ENCODE measurements at regions not wholly inside any gene's neighbourhood (a gene's known extent, or its start where the extent isn't known, plus 50 kb on each side); places are given as distances from the start of the nearest gene placed in this dataset.

DNA sequence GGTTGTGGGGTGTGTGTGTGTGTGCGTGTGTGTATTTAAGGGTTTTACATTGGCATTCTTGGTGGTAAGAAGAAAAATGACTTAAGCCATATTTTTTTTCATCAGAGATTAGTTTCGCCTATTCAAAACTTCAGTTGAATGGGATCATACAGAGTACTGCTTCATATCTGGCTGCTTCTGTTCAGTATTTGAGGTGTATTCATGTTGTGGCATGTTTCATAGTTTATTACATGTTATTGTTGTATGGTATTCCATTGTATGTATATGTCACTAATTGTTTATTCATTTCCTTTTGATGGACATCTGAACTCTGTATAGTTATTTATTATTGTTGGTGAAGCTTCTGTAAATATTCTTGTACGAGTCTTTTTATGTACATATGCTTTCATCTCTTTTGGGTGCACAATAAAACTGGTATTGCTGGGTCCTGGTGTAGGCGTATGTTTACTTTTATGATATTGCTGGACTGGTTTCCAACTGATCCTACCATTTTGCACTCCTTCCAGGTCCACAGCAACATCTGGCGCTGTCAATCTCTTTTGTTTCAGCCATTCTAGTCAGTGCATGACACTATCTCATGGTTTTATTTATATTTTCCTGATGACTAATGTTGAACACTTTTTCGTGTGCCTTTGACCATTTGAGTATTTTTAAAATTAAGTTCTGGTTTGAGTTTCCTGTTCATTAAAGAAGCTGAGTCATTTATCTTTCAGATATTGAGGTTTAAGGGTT, 77.4 kb upstream of the MAF start:
- DNase-seq = no peak

DNA sequence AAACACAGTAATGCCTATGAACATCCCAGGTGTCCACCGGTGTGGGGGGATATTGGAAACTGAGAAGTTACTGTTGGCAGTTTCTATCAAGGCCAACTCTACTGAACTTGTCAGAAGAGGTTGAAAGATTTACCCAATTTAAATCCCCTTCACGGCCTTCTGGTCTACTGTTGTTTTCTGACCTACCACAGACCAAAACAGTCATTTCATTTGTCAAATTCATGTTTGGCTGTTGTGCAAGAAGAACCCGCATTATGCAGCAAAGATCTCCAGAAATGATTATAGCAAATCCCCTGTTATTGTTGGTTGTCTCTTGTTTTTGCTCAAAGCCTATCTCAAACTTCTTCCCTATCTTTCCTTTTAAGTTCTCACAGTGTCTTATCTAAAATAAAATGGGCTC, 73.1 kb upstream of the MAF start:
- DNase-seq = no peak

DNA sequence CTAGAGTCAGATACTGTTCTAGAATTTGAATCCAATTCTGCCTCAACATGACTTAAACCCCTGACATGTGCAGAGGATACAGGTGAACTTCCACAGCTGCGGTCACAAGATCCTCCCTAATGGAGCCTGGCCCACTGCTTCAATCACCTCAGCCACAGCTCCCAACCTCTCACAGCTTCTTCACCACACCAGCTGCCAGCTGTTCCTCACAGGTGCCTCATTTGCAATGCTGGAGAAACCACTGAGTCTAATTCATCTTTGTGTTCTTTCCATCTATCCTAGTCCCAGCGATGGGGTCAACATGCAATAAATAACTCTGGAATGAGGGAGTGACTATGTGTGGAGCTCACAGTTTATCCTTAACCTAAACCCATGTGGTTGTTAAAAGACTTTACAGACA, 72.0 kb upstream of the MAF start:
- DNase-seq = no peak

DNA sequence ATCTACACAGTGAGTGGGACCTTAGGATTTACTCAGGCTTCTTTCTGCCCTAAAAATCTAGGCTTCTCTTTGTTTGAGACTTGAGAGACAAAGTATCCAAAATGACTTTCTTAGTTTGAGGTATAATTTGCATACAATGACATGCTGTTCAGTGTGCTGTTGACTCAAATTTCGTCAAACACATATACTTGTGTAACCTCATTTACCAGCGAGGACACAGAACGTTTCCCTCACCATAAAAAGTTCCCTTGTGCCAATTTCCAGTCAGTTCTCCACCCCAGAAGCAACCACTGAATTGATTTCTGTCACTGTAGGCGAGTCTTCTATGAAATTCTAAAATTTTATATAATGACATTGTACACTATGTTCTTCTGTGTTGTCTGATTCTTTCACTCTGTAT, 68.0 kb upstream of the MAF start:
- DNase-seq = no peak

DNA sequence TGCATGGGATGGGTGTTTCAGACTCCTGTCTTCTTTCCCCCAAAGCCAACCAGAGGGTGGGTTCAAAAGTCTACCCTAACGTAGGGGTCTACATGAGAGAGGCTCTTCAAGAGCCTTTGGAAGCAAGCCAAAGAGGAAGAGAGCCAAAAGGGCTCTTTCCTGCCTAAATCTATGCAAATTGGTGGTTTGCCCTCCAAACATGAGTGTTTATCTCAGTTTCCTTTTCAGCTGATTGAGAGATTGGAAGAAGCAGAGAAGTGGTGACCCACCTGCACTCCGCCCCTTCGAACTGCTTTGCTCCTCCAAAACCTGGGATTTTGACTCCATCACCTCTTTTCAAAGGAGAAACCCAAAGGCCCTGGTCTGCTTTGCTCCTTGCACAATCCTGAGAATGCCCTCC, 65.4 kb upstream of the MAF start:
- DNase-seq = no peak

DNA sequence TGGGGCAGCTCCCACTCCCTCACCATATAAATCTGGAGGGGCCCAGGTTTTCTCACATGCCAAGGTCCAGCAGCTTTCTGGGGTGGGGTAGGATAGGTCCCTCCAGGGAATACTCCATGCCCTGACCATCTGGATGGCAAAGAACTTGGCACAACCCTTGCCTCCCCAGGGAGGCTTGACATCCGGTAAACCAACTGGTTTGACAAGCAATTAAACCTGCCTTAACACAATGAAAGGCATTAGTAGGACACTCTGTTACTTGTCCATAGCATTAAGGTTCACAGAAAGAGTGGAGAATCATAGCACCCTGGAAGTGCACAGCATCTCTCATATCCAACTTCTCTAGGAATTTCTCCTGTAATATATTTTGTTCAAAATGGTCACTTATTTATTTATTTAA, 63.9 kb upstream of the MAF start:
- no peak for DNase-seq

DNA sequence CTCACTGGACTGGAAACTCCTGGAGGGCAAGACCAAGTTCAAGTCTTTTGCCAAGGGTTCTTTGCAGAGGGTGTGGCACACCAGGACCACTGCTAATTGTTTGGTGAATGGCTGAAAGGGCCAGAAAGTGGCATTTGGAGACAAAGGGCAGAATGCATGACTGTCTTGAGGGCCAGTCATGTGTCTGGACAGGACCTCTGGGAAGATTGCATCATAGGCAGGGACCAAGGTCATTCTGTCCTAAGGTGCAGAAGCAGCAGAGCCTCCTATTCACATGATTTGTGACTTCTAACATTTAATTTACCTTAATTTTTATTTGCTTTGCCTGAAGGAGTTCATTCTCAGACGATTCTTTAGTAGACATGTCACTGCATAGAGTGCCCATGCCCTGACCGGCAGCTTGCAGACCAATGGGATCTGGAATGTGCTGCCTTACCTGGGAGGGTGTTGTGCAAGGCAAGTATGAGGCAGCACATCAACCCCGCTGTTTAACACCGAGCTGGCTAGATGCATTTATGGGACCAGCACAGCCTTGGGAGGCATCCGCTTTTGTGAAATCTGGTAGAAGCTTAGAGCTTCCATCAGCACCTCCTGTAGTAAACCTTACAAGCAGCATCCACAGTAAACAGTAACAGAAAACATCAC, 62.3 kb upstream of the MAF start:
- DNase-seq = no peak

DNA sequence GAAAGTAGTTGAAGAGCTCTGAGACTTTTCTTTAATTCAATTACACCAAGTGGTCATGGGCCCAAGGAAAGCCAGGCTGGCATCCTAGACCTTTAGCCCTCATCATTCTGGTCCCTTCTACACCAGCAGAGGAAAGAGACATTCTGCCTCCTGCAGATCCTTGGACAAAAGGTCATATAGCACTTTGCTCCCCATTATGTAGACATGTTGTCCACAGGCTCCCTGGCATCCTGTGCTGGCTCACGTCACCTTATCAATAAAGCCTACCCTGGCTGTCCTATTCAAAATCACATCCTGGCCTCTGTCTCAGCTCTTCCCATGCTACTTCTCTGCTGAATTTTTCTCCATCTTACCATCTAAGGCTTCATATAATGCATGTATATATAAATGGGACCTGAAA, 61.6 kb upstream of the MAF start:
- DNase-seq = no peak

DNA sequence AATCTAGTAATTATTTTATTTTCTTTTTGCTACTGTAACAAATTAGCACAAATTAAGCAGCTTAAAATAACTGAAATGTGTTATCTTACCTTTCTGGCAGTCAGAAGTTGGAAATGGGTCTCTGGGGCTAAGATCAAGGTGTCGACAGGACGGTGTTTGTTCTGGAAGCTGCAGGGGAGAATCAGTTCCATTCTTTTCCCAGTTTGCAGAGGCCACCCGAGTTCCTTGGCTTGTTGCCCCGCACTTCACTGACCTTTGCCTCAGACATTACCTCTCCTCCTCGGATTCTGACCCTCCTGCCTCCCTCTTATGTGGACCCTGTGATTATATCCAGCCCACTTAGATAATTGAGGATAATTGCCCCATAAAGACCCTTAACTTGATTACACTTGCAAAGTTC, 61.0 kb upstream of the MAF start:
- DNase-seq = no peak

DNA sequence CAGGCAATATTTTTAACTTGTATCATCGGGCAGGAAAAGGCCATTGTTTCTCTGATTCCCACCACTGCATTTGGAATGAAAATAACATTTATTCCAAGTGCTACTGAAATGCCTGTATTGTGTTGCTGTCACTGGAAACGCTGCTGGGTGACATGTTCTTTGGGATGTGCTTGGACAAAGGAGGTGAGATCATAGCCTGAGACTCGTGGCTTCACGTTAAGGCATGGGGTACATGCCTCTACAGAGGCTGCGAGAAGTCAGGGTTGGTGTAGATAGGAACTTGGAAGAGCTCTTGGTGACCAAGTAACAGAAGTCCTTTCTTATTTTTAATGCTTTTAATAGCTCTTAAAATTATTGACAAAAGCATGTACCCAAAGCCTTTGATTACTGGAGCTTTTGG, 58.8 kb upstream of the MAF start:
- DNase-seq = no peak

DNA sequence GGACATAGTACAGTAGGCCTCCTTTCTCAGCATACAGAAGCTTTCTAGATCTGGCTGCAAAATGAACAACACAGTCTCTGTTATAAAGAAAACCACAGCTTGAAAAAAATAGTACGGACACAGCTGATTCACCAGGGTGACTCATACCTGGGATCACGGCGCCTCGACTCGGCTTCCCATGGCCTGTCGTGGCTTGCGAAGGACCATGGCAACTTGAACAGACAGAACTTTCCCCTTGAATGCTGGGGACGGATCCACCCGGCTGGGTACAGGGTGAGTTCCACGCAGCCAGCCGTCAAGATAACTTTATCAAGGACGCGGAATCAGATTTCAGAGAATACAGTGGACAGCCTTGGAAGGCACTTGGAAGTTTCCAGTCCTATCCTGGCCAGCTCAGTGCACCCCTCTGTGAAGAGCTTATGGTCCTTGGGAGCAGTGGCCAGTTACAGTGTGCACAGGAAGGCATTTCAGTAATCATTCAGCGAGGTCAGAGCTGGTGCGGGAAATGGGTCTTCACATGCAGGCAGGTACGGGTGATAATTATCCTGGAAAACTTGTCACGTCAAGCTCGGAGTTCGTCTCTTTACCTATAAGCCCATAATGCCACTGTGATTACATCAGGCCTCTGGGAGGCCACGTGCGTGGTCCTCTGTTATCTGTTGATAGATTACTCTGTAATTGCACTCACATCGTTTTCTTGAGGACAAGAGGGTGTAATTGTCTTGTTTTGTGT, 57.9 kb upstream of the MAF start:
- no peak for DNase-seq

DNA sequence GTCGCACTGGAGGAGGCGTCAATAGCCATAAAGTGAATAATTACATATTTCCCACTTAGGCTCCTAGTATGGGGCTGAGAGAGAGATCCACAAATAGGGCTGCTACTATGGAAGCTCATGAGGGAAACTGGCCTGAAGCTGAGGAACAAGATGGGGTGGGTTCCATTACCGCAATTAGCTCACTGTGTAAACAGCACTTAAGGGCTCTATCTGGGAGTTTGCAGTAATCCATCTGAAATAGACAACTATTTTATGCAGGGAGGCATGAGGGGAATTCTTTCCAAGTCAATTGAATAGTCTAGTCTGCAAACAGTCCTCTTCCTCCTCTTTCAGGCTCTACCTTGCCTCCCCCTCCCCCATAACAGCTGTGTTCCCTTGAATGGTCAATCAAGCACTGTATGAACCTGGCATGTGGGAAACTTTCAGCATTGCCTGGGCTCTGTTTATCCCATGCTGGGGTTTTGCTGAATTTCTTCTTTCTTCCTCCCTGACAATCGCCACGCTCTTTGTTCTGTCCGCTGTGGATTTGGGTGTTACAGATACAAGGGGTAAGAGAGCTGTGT, 56.1 kb upstream of the MAF start:
- no peak for DNase-seq

DNA sequence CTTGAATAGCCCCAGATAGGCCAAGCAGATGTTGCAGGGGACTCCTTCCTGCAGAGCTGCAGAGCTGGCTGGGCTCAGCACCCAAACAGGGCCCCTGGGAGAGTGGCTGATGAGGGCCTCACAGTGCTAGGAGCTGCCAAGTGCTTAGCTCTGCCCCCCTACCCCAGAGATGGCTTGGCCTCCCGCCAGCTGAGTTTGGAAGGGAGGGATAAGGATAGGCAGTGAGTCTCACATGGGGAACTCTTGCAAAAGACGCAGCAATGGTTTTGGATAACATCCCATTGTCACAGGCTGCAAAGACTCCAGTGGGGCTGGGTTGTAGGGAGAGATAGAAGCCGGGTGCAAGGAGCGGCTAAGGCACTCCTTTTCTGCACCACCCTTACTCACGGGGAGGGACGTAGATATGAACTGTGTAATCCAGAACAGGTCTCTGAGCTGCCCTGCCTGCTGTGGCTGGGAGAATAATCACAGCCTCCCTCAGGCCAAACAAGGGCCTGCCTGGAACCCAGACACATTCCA, 52.9 kb upstream of the MAF start:
- DNase-seq = no peak

DNA sequence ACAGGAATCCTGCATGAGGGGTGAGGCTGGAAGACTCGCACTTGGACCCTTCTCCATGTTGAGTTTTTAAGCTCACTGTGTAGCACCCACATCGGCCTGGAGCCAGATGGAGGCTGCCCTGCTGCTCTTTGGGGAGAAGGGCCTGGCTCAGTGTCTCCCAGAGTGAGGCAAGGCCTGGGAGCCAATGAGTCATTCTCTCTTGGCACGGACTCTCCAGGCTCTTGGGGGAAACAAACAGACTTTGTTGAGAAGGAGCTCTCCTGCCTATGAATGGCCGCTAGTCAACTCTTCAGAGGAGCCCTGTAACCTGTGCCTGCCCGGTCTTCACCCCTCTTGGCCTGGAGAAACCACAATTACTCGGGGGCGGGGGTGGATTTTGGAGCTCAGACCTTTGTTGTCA, 50.8 kb upstream of the MAF start:
- no peak for DNase-seq

Data from stimulated activated CD8-positive, alpha-beta memory T cell treated with anti-CD3 and anti-CD28 coated beads, Interleukin-4, amount 100 ng/mL, for 48 hours (primary cell).